Lower leg skin (tissue), 4 donors: ENCODE measurements at regions not wholly inside any gene's neighbourhood (a gene's known extent, or its start where the extent isn't known, plus 50 kb on each side); places are given as distances from the start of the nearest gene placed in this dataset.
"Not testable (repeated sequence)": the region's sequence is repeated elsewhere in the genome, so short reads cannot be mapped to it uniquely, and the experiment has no call there.

Source experiments
- DNase-seq, 2 donors: peaks; one replicate each; pipeline ENCODE4 v3.0.0-alpha.2; 2019; ENCODE audit warnings: low spot score in 2 of 2
- H3K4me3 ChIP-seq: fragments of 200-600 bp; sonication (generic); 2 replicates; pipeline ENCODE4 v1.5.1; 2017; ENCODE audit warnings: mild to moderate bottlenecking, low read depth; ENCODE audit not compliant: poor library complexity, severe bottlenecking
- CTCF ChIP-seq, 3 donors: fragments of 450-650 bp; IDR thresholded peaks; one replicate each; pipeline ENCODE4 v1.5.1; 2016; ENCODE audit warnings: antibody characterized with exemption in 3 of 3, mild to moderate bottlenecking in 3 of 3, moderate library complexity in 2 of 3
- POLR2A ChIP-seq, 2 donors: fragments of 450-650 bp; IDR thresholded peaks; one replicate each; pipeline ENCODE4 v1.6.1; 2016 to 2017; ENCODE audit warnings: antibody characterized with exemption in 2 of 2, mild to moderate bottlenecking in 1 of 2, moderate library complexity in 1 of 2
- WGBS, 2 donors: methylation state at CpG; one replicate each; pipeline ENCODE4 v1.1.5; 2018; 5-methylcytosine and 5-hydroxymethylcytosine counted together
- intact Hi-C: fragments of 100-400 bp; cut with DNase I; formaldehyde crosslinking; loops from one replicate; pipeline ENCODE4 v1.15.0; 2023; ENCODE audit warnings: low total_unique reads

- intact Hi-C loops = no loop called here
- WGBS, 2 donors = 49 to 65% methylated on average over 1 of the region's 1 CpG
- TF ChIP-seq CTCF (IDR thresholded peaks at IDR 0.05) = no peak
- no peak for TF ChIP-seq POLR2A (IDR thresholded peaks at IDR 0.05)
These were observed 109.5 kb upstream of the TEX13C start for GRCh38 chrX:125210146-125210545.

GRCh38 chrX:125219852-125220251 lies 99.8 kb upstream of the TEX13C start:
- DNase-seq = no peak
- TF ChIP-seq POLR2A (IDR thresholded peaks at IDR 0.05) = no peak
- TF ChIP-seq CTCF (IDR thresholded peaks at IDR 0.05) = no peak
- WGBS, 2 donors = 62 to 82% methylated on average over 4 of the region's 4 CpGs
- no peak overlapping the region for H3K4me3 ChIP-seq
- intact Hi-C loops = no loop called here

More at GRCh38 chrX:125210146-125210545, 109.5 kb upstream of the TEX13C start:
- no peak for DNase-seq
- no peak overlapping the region for H3K4me3 ChIP-seq

- 24% methylated on average over 1 of the region's 1 CpG for WGBS, 2 donors
- intact Hi-C loops = no loop called here
- H3K4me3 ChIP-seq = no peak overlapping the region
- TF ChIP-seq POLR2A (IDR thresholded peaks at IDR 0.05) (no peak), CTCF (IDR thresholded peaks at IDR 0.05) (no peak)
- DNase-seq = no peak
These were observed 82.7 kb upstream of the TEX13C start for GRCh38 chrX:125236955-125237354.

GRCh38 chrX:125248931-125249330 lies 70.7 kb upstream of the TEX13C start:
- TF ChIP-seq POLR2A (IDR thresholded peaks at IDR 0.05) (no peak), CTCF (IDR thresholded peaks at IDR 0.05) (no peak)
- H3K4me3 ChIP-seq = no peak overlapping the region
- intact Hi-C loops = no loop called here
- no peak for DNase-seq

- H3K4me3 ChIP-seq, intact Hi-C loops, DNase-seq: not testable (repeated sequence)
- 86 to 96% methylated on average over 9 to 19 of the region's 20 CpGs for whole genome bisulfite sequencing, 2 donors
These were observed 63.9 kb upstream of the TEX13C start for GRCh38 chrX:125255759-125256158.

- TF ChIP-seq CTCF (IDR thresholded peaks at IDR 0.05) (no peak), POLR2A (IDR thresholded peaks at IDR 0.05) (no peak)
- DNase-seq = no peak
- H3K4me3 ChIP-seq = no peak overlapping the region
- WGBS, 2 donors = 70 to 83% methylated on average over 4 to 6 of the region's 6 CpGs
- intact Hi-C loops = no loop called here
These were observed 56.8 kb upstream of the TEX13C start for GRCh38 chrX:125262836-125263235.
